Hematopoietic multipotent progenitor cell treated with erythropoietin and hydrocortisone succinate and interleukin-3 and kit ligand, for 8 days (in vitro differentiated cells): ENCODE measurements at regions not wholly inside any gene's neighbourhood (a gene's known extent, or its start where the extent isn't known, plus 50 kb on each side); places are given as distances from the start of the nearest gene placed in this dataset.

Experiments used
- DNase-seq: peaks from one replicate; pipeline ENCODE4 v3.0.0-alpha.2; 2015

GRCh38 chr5:2135833-2136232 lies 253.1 kb upstream of the IRX4 start:
- no peak for DNase-seq

- DNase-seq, result no peak
Measured at GRCh38 chr5:2135354-2135753, 252.6 kb upstream of the IRX4 start.

GRCh38 chr5:2134543-2135292 lies 252.0 kb upstream of the IRX4 start:
- DNase-seq, result no peak

- DNase-seq, result no peak
Measured at GRCh38 chr5:2133936-2134335, 251.2 kb upstream of the IRX4 start.

- no peak for DNase-seq
Measured at GRCh38 chr5:2133080-2133479, 250.4 kb upstream of the IRX4 start.

GRCh38 chr5:2132497-2132847 lies 249.7 kb upstream of the IRX4 start:
- DNase-seq, result no peak

- DNase-seq, result no peak
Measured at GRCh38 chr5:2131826-2132496, 249.2 kb upstream of the IRX4 start.

GRCh38 chr5:2131196-2131595 lies 248.5 kb upstream of the IRX4 start:
- DNase-seq, result no peak

- no peak for DNase-seq
Measured at GRCh38 chr5:2130361-2130760, 247.6 kb upstream of the IRX4 start.

GRCh38 chr5:2129568-2130272 lies 247.0 kb upstream of the IRX4 start:
- DNase-seq, result no peak

GRCh38 chr5:2128686-2129355 lies 246.1 kb upstream of the IRX4 start:
- DNase-seq, result no peak

GRCh38 chr5:2126512-2126911 lies 243.8 kb upstream of the IRX4 start:
- DNase-seq, result no peak

- DNase-seq, result no peak
Measured at GRCh38 chr5:2125901-2126265, 243.2 kb upstream of the IRX4 start.

GRCh38 chr5:2125171-2125900 lies 242.6 kb upstream of the IRX4 start:
- DNase-seq, result no peak

- DNase-seq, result no peak
Measured at GRCh38 chr5:2124434-2125170, 241.9 kb upstream of the IRX4 start.

- no peak for DNase-seq
Measured at GRCh38 chr5:2123874-2124273, 241.1 kb upstream of the IRX4 start.

GRCh38 chr5:2120361-2120760 lies 237.6 kb upstream of the IRX4 start:
- no peak for DNase-seq

- DNase-seq, result no peak
Measured at GRCh38 chr5:2119573-2119972, 236.8 kb upstream of the IRX4 start.

- no peak for DNase-seq
Measured at GRCh38 chr5:2113348-2114131, 230.8 kb upstream of the IRX4 start.

GRCh38 chr5:2112173-2113025 lies 229.7 kb upstream of the IRX4 start:
- no peak for DNase-seq
